HUES64 (cell line): ENCODE measurements at regions not wholly inside any gene's neighbourhood (a gene's known extent, or its start where the extent isn't known, plus 50 kb on each side); places are given as distances from the start of the nearest gene placed in this dataset.
"Not testable (repeated sequence)": the region's sequence is repeated elsewhere in the genome, so short reads cannot be mapped to it uniquely, and the experiment has no call there.

Experiments used
- H3K27ac ChIP-seq: 2 replicates; pipeline ENCODE4 v1.7.0; 2013; ENCODE audit warnings: low read depth, low read length, inconsistent platforms
- H3K27me3 ChIP-seq: 2 replicates; pipeline ENCODE4 v1.6.1; 2013; ENCODE audit warnings: mild to moderate bottlenecking, low read length; ENCODE audit not compliant: insufficient read depth
- H3K36me3 ChIP-seq: 2 replicates; pipeline ENCODE4 v1.6.1; 2013; ENCODE audit warnings: mild to moderate bottlenecking, low read length; ENCODE audit not compliant: insufficient read depth
- H3K4me1 ChIP-seq: 2 replicates; pipeline ENCODE4 v1.6.1; 2013; ENCODE audit warnings: mild to moderate bottlenecking, low read length, moderate library complexity; ENCODE audit not compliant: insufficient read depth
- H3K4me3 ChIP-seq: 2 replicates; pipeline ENCODE4 v1.5.1; 2013; ENCODE audit warnings: mild to moderate bottlenecking, low read length, moderate library complexity
- H3K9ac ChIP-seq: 2 replicates; pipeline ENCODE4 v1.6.1; 2013; ENCODE audit warnings: mild to moderate bottlenecking, low read depth, low read length
- H3K9me3 ChIP-seq: 2 replicates; pipeline ENCODE4 v1.6.1; 2013; ENCODE audit warnings: low read depth, low read length; ENCODE audit not compliant: insufficient read depth
- WGBS: fragments of 150-250, 120-280 bp; methylation state at CpG from one replicate; pipeline ENCODE4 v1.1.7; 2013; ENCODE audit warnings: missing lambda C conversion rate; 5-methylcytosine and 5-hydroxymethylcytosine counted together

- WGBS: 91% methylated on average over 3 of the region's 4 CpGs
- H3K27me3 ChIP-seq: no peaks in the 10 kb centered on the region
- H3K4me3 ChIP-seq: no peak overlapping the region
- no peak overlapping the region for H3K27ac ChIP-seq
- H3K4me1 ChIP-seq: peaks cover 2% of the 10 kb centered on the region; the same call in 1 of the 2 replicates
- H3K9me3 ChIP-seq: no peaks in the 10 kb centered on the region
- H3K36me3 ChIP-seq: no peaks in the 10 kb centered on the region
- no peak overlapping the region for H3K9ac ChIP-seq
Observed at GRCh38 chr3:3446251-3446650, 266.8 kb upstream of the CRBN start.

DNA sequence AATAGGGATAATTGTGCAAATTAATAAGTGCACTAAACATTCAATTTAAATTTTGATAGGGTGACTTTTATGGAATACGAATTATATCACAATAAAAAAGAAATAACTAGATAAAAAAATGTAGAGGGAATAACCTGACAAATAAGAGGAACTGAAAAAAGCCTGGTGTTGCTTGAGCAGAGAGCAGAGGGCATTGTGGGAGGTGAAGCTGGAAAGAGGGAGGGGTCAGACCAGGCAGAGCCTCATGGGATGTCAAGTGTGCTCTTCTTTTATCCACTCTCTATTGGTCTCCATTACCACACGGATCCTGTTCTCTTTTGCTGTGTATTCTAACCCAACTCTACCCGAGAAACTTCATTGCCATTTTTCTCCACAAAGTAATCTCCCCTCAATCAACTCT is 264.0 kb upstream of the CRBN start:
- Histone ChIP-seq H3K27ac (no peak overlapping the region), H3K4me1 (peaks cover 2% of the 10 kb centered on the region; the same call in 1 of the 2 replicates), H3K9ac (no peak overlapping the region), H3K36me3 (no peaks in the 10 kb centered on the region), H3K4me3 (no peak overlapping the region), H3K27me3 (no peaks in the 10 kb centered on the region), H3K9me3 (no peaks in the 10 kb centered on the region)
- 90% methylated on average over 2 of the region's 3 CpGs for WGBS

DNA sequence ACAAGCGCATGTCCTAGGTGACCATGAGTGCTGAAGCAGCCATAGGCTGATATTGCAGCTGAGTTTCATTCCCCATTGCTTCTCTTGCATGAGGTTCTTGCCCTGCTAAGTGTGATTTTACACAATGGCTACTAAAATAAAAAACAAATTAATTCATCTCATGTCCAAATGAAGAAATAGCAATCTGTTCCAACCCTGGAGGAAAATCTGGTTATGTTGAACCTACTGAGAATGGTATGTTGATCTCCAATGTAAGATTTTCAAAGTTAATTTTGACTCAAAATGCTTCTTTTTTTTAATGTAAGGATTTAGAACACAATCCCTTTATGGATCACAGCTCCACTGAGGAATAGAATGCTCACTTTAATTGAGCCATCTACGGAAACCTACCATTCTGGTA is 254.2 kb upstream of the CRBN start:
- 93% methylated on average over 2 of the region's 2 CpGs for WGBS

GRCh38 chr3:3429841-3430240 is 250.3 kb upstream of the CRBN start:
- H3K27me3 ChIP-seq: no peaks in the 10 kb centered on the region

More for the DNA sequence above, 254.2 kb upstream of the CRBN start:
- no peak overlapping the region for H3K4me3 ChIP-seq
- no peaks in the 10 kb centered on the region for H3K9me3 ChIP-seq
- H3K27ac ChIP-seq: no peak overlapping the region
- H3K9ac ChIP-seq: no peak overlapping the region
- H3K4me1 ChIP-seq: no peaks in the 10 kb centered on the region
- H3K27me3 ChIP-seq: no peaks in the 10 kb centered on the region
- H3K36me3 ChIP-seq: no peaks in the 10 kb centered on the region

DNA sequence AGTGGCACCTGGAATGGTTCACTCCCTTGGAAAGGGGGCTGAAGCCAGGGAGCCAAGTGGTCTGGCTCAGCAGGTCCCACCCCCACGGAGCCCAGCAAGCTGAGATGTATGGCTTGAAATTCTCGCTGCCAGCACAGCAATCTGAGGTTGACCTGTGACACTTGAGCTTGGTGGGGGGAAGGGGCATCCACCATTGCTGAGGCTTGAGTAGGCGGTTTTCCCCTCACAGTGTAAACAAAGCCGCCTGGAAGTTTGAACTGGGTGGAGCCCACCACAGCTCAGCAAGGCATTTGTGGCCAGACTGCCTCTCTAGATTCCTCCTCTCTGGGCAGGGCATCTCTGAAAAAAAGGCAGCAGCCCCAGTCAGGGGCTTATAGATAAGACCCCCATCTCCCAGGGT is 228.2 kb upstream of the CRBN start:
- H3K27ac ChIP-seq, H3K4me1 ChIP-seq, H3K27me3 ChIP-seq, H3K9me3 ChIP-seq, H3K4me3 ChIP-seq, H3K9ac ChIP-seq, H3K36me3 ChIP-seq: not testable (repeated sequence)
- WGBS: 46% methylated on average over 4 of the region's 4 CpGs

More at GRCh38 chr3:3429841-3430240, 250.3 kb upstream of the CRBN start:
- no peak overlapping the region for H3K4me3 ChIP-seq
- no peak overlapping the region for H3K9ac ChIP-seq
- 91% methylated on average over 5 of the region's 5 CpGs for WGBS
- H3K9me3 ChIP-seq: no peaks in the 10 kb centered on the region
- H3K36me3 ChIP-seq: no peaks in the 10 kb centered on the region
- no peaks in the 10 kb centered on the region for H3K4me1 ChIP-seq
- H3K27ac ChIP-seq: no peak overlapping the region

DNA sequence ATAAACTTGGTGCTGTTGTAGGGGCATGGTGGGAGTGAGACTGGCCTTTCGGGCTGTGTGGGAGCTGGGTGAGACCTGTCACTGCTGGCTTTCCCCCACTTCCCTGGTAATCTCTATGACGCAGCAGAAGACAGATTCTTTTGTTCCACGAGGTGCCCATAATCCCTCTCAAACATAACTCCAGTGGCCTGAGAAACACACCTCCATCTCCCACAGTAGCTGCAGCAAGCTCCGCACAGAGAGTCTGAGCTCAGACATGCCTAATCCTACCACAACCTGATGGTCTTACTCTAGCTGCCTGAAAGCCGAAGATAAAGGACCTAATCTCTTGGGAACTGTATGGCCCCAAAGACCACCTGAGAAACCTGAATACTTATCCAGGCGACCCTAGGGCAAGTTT is 225.6 kb upstream of the CRBN start:
- Histone ChIP-seq H3K9me3 (peaks cover 9% of the 10 kb centered on the region), H3K4me3 (no peak overlapping the region), H3K9ac (no peak overlapping the region), H3K27ac (no peak overlapping the region), H3K36me3 (no peaks in the 10 kb centered on the region), H3K4me1 (no peaks in the 10 kb centered on the region), H3K27me3 (no peaks in the 10 kb centered on the region)
- WGBS: 94% methylated on average over 6 of the region's 6 CpGs

GRCh38 chr3:3403700-3404099 is 224.2 kb upstream of the CRBN start:
- no peaks in the 10 kb centered on the region for H3K27me3 ChIP-seq
- no peaks in the 10 kb centered on the region for H3K4me1 ChIP-seq
- no peak overlapping the region for H3K4me3 ChIP-seq
- no peak overlapping the region for H3K9ac ChIP-seq
- WGBS: 95% methylated on average over 4 of the region's 4 CpGs
- no peaks in the 10 kb centered on the region for H3K36me3 ChIP-seq
- no peak overlapping the region for H3K27ac ChIP-seq
- H3K9me3 ChIP-seq: peaks cover 9% of the 10 kb centered on the region

DNA sequence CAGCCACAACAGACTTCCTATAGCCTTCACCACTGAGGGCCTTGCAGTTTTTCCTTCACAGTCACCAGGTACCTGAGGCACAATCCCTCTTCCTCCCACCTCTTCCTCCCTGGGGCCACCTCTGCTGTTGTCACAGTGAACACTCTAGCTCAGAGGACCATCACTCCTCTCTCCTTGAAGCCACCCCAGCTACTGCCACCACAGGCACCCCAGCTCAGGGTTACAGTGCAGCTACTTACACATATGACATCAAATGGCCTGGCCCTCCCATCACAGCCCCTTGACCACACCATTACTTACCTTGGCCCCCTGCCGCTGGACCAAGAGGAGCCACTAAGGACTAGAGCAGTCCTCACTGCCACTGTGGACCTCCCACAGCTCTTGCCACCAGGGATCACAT is 213.5 kb upstream of the CRBN start:
- H3K36me3 ChIP-seq: no peaks in the 10 kb centered on the region
- H3K9me3 ChIP-seq: no peaks in the 10 kb centered on the region
- H3K4me1 ChIP-seq: peaks cover 8% of the 10 kb centered on the region; the same call in 1 of the 2 replicates
- H3K4me3 ChIP-seq: no peak overlapping the region
- no peaks in the 10 kb centered on the region for H3K27me3 ChIP-seq
- 100% methylated on average over 1 of the region's 1 CpG for WGBS
- no peak overlapping the region for H3K9ac ChIP-seq
- no peak overlapping the region for H3K27ac ChIP-seq

DNA sequence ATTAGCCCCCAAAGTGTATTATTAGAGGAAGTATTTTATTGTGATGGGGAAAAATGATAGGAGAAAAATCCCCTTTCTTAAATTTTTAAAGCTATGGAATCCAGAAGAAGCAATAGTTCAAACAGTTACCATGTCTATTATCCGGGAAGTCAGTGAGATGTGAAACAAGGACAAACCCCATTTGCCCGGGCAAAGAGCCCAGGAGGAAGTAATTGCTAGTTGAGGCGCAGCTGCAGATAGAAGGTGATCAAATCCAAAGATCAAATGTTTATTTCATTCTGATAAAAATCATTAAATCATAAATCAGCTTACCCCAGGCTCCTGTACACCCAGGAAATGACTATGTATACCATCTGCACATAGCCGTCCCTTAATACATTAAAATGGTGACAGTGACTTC is 204.0 kb upstream of the CRBN start:
- WGBS: 96% methylated on average over 4 of the region's 4 CpGs
- Histone ChIP-seq H3K36me3 (no peaks in the 10 kb centered on the region), H3K4me3 (no peak overlapping the region), H3K9me3 (no peaks in the 10 kb centered on the region), H3K4me1 (no peaks in the 10 kb centered on the region), H3K27ac (no peak overlapping the region), H3K27me3 (no peaks in the 10 kb centered on the region), H3K9ac (no peak overlapping the region)

DNA sequence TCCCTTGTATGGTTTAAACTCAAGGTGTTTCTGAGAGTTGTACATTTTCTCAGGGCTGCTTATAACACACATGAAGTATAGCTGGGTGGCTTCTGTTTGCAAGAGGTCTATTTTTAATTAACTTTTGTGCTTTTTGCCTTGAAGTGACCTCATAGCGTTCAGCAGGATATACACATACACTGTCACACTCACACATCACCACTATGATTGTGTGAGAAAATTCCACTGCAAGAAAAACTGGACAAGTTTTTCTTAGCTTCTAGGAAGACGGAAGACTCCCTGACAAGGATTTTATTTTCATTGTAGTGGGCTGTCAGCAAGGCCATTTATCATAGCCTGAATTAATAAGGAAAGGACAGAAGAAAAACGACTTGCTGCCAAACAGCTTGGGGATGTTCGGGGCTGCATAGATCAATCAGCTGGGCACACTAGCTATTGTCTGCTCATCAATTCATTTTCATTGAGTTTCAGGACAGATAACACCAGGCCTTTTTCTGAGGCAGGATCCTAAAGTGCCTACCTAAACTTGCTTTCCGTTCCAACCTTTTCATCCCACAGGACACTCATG is 192.8 kb upstream of the CRBN start:
- no peaks in the 10 kb centered on the region for H3K27me3 ChIP-seq
- H3K4me1 ChIP-seq: no peaks in the 10 kb centered on the region
- no peak overlapping the region for H3K4me3 ChIP-seq
- H3K36me3 ChIP-seq: no peaks in the 10 kb centered on the region
- no peak overlapping the region for H3K27ac ChIP-seq
- no peak overlapping the region for H3K9ac ChIP-seq
- 87% methylated on average over 5 of the region's 5 CpGs for WGBS
- peaks cover 7% of the 10 kb centered on the region; the same call in 1 of the 2 replicates for H3K9me3 ChIP-seq

DNA sequence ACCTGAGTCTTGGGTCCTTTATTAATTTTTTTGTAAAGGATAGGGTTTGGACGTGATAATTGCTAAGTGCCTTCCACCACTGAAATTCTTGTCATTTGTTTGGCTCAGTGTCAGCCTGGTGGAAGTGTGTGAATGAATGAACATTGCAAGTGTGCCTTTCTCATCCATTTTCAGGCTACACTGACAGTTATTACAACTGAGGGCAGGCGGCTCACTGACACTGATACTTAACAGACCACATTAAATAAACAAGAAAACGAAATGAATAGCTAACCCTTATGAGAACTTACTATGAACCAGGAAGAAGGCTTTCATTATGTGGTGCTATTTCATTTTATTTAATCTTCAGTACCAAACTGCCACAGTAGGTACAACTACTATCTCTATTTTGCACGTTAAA is 188.8 kb upstream of the CRBN start:
- no peak overlapping the region for H3K4me3 ChIP-seq
- H3K9me3 ChIP-seq: no peaks in the 10 kb centered on the region
- H3K9ac ChIP-seq: no peak overlapping the region
- no peaks in the 10 kb centered on the region for H3K27me3 ChIP-seq
- H3K36me3 ChIP-seq: no peaks in the 10 kb centered on the region
- H3K4me1 ChIP-seq: no peaks in the 10 kb centered on the region
- H3K27ac ChIP-seq: no peak overlapping the region
- WGBS: 86% methylated on average over 4 of the region's 4 CpGs

DNA sequence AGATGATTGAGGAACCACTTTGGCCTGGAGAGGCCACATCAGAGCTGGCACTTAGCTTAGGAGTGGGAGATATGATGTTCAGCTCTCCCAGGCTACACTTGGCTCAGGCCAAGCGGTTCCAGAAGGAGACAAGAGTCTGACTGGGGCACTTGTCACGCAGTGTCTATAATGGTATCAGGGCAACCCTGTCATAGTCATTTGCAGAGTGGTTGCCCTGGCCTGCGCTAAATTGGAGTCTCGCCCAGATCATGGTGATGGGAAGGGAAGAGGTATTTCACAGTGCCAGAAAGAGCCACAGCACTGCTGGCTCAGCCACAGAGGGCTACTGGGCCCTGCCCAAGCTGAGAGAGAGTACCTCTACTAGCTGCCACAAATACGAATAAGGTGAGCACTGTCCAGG is 186.9 kb upstream of the CRBN start:
- Histone ChIP-seq H3K27me3 (no peaks in the 10 kb centered on the region), H3K4me1 (no peaks in the 10 kb centered on the region), H3K4me3 (no peak overlapping the region), H3K9me3 (no peaks in the 10 kb centered on the region), H3K27ac (no peak overlapping the region), H3K9ac (no peak overlapping the region), H3K36me3 (no peaks in the 10 kb centered on the region)
- 92% methylated on average over 5 of the region's 5 CpGs for WGBS
